SU-DHL-6 (cell line): ENCODE measurements at regions not wholly inside any gene's neighbourhood (a gene's known extent, or its start where the extent isn't known, plus 50 kb on each side); places are given as distances from the start of the nearest gene placed in this dataset.

ENCODE experiments used
- EZH2phosphoT487 ChIP-seq: fragments of 200-600 bp; sonication (generic), shearing (Covaris generic); conservative IDR thresholded peaks from 2 replicates; pipeline ENCODE4 v1.6.1; 2018; ENCODE audit warnings: mild to moderate bottlenecking, antibody characterized with exemption, low read length, moderate library complexity, mixed read lengths
- TF ChIP-seq, protein P1 (sequence below): fragments of 200-600 bp; sonication (generic); IDR thresholded peaks from one replicate; pipeline ENCODE4 v1.5.1; 2017; ENCODE audit warnings: antibody characterized with exemption, mild to moderate bottlenecking, low read length, moderate library complexity; ENCODE audit not compliant: insufficient read depth, poor library complexity, severe bottlenecking

DNA sequence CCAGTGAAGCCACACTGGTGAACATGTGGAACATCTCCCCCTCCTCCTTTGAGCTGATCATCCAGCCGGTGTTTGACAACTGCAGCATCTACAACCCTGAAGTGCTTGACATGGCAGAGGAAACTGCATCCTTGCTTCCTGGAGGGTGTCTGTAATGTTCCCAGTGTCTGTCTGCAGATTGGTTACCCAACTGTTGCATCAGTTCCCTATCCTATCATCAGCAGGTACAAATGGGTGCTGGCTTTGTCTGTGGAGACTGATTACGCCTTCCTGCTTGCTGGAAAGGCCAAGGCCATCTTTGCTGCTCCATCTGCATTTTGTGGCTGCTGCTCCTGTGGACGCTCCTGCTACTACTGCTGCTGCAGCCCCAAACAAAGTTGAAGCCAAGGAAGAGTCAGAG is 83.5 kb downstream of the SKA1 start:
- TF ChIP-seq, protein P1, sequence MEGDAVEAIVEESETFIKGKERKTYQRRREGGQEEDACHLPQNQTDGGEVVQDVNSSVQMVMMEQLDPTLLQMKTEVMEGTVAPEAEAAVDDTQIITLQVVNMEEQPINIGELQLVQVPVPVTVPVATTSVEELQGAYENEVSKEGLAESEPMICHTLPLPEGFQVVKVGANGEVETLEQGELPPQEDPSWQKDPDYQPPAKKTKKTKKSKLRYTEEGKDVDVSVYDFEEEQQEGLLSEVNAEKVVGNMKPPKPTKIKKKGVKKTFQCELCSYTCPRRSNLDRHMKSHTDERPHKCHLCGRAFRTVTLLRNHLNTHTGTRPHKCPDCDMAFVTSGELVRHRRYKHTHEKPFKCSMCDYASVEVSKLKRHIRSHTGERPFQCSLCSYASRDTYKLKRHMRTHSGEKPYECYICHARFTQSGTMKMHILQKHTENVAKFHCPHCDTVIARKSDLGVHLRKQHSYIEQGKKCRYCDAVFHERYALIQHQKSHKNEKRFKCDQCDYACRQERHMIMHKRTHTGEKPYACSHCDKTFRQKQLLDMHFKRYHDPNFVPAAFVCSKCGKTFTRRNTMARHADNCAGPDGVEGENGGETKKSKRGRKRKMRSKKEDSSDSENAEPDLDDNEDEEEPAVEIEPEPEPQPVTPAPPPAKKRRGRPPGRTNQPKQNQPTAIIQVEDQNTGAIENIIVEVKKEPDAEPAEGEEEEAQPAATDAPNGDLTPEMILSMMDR: no peak
- no peak for TF ChIP-seq EZH2phosphoT487
